Thyroid gland (tissue), 4 donors: ENCODE measurements at regions not wholly inside any gene's neighbourhood (a gene's known extent, or its start where the extent isn't known, plus 50 kb on each side); places are given as distances from the start of the nearest gene placed in this dataset.

ENCODE experiments used
- POLR2A ChIP-seq, 2 donors: fragments of 450-650 bp; IDR thresholded peaks; one replicate each; pipeline ENCODE4 v1.6.1; 2017; ENCODE audit warnings: antibody characterized with exemption in 2 of 2, mild to moderate bottlenecking in 2 of 2, moderate library complexity in 1 of 2
- TF ChIP-seq, protein P1 (sequence below), 6 experiments: fragments of 200-600 bp in 3 of 6; fragments of 450-650 bp in 3 of 6; sonication (generic) in 3 of 6; IDR thresholded peaks; one replicate each; pipeline ENCODE4 v1.5.1; 2016 to 2019; ENCODE audit warnings: antibody characterized with exemption in 6 of 6, mild to moderate bottlenecking in 2 of 6, inconsistent platforms in 1 of 6, moderate library complexity in 1 of 6

DNA sequence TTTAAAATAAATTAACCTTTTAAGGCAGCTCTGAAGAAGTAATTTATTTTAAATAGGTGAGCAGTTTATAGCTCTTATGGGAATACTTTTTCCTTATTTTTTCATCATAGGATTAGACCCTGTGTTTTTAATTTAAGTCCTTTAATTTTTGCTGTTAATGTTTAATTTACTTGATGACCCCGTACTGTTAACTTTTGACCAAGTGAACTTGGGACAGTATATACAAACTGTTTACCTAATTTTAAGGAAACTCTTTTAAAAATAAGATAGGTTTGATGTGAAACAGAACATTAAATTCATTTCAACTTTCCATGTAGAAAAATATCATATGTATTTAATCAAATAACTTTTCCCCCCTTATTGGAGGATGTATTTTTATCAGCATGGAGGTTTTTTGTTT lies 74.4 kb downstream of the KCNRG start:
- TF ChIP-seq, protein P1, sequence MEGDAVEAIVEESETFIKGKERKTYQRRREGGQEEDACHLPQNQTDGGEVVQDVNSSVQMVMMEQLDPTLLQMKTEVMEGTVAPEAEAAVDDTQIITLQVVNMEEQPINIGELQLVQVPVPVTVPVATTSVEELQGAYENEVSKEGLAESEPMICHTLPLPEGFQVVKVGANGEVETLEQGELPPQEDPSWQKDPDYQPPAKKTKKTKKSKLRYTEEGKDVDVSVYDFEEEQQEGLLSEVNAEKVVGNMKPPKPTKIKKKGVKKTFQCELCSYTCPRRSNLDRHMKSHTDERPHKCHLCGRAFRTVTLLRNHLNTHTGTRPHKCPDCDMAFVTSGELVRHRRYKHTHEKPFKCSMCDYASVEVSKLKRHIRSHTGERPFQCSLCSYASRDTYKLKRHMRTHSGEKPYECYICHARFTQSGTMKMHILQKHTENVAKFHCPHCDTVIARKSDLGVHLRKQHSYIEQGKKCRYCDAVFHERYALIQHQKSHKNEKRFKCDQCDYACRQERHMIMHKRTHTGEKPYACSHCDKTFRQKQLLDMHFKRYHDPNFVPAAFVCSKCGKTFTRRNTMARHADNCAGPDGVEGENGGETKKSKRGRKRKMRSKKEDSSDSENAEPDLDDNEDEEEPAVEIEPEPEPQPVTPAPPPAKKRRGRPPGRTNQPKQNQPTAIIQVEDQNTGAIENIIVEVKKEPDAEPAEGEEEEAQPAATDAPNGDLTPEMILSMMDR (IDR thresholded peaks at IDR 0.05) = no peak
- no peak for TF ChIP-seq POLR2A (IDR thresholded peaks at IDR 0.05)
